IPS DF 4.7 (cell line): ENCODE measurements at regions not wholly inside any gene's neighbourhood (a gene's known extent, or its start where the extent isn't known, plus 50 kb on each side); places are given as distances from the start of the nearest gene placed in this dataset.
"Not testable (repeated sequence)": the region's sequence is repeated elsewhere in the genome, so short reads cannot be mapped to it uniquely, and the experiment has no call there.

Experiments
- DNase-seq: peaks from one replicate; pipeline ENCODE4 v3.0.0-alpha.2; 2013; ENCODE audit warnings: low spot score; ENCODE audit errors: extremely low read depth

GRCh38 chr9:78954286-78954685, 617.5 kb upstream of the TLE4 start:
- no peak for DNase-seq

- no peak for DNase-seq
Observed at GRCh38 chr9:78958892-78959291, 612.9 kb upstream of the TLE4 start.

- no peak for DNase-seq
Observed at GRCh38 chr9:78962156-78962555, 609.6 kb upstream of the TLE4 start.

GRCh38 chr9:78963911-78964310, 607.9 kb upstream of the TLE4 start:
- DNase-seq: no peak

GRCh38 chr9:78967596-78968217, 604.1 kb upstream of the TLE4 start:
- DNase-seq: no peak

- DNase-seq: no peak
Observed at GRCh38 chr9:78970375-78970774, 601.4 kb upstream of the TLE4 start.

GRCh38 chr9:78971540-78971939, 600.2 kb upstream of the TLE4 start:
- no peak for DNase-seq

GRCh38 chr9:78972303-78972999, 599.3 kb upstream of the TLE4 start:
- DNase-seq: no peak

GRCh38 chr9:78973907-78974306, 597.9 kb upstream of the TLE4 start:
- no peak for DNase-seq

- no peak for DNase-seq
Observed at GRCh38 chr9:78982849-78983248, 588.9 kb upstream of the TLE4 start.

- DNase-seq: no peak
Observed at GRCh38 chr9:78985084-78985738, 586.6 kb upstream of the TLE4 start.

- no peak for DNase-seq
Observed at GRCh38 chr9:78986446-78986845, 585.3 kb upstream of the TLE4 start.

GRCh38 chr9:78989031-78989658, 582.6 kb upstream of the TLE4 start:
- no peak for DNase-seq

GRCh38 chr9:78994471-78994870, 577.3 kb upstream of the TLE4 start:
- DNase-seq: no peak

GRCh38 chr9:78994974-78995373, 576.8 kb upstream of the TLE4 start:
- not testable (repeated sequence) for DNase-seq

GRCh38 chr9:78997296-78997695, 574.5 kb upstream of the TLE4 start:
- DNase-seq: no peak

GRCh38 chr9:79000230-79001002, 571.3 kb upstream of the TLE4 start:
- no peak for DNase-seq

GRCh38 chr9:79001012-79001411, 570.8 kb upstream of the TLE4 start:
- DNase-seq: no peak

GRCh38 chr9:79003514-79003913, 568.3 kb upstream of the TLE4 start:
- no peak for DNase-seq

GRCh38 chr9:79004032-79004431, 567.7 kb upstream of the TLE4 start:
- no peak for DNase-seq

GRCh38 chr9:79006546-79006945, 565.2 kb upstream of the TLE4 start:
- no peak for DNase-seq
